ENCODE measurements at regions not wholly inside any gene's neighbourhood (a gene's known extent, or its start where the extent isn't known, plus 50 kb on each side); places are given as distances from the start of the nearest gene placed in this dataset.

- 90% methylated on average over 2 of the region's 2 CpGs for WGBS (ENCODE audit: insufficient coverage)
- no peak for DNase-seq
- Histone ChIP-seq H3K27me3 (replicated peaks in 2 of 5; ENCODE audit: control insufficient read depth in 4 of 5, insufficient read depth in 5 of 5, low read length in 4 of 5) (no peaks in the 10 kb centered on the region), H3K4me1 (ENCODE audit: control extremely low read depth in 1 of 4, control insufficient read depth in 4 of 4, insufficient read depth in 4 of 4, low read length in 3 of 4) (no peaks in the 10 kb centered on the region), H3K36me3 (ENCODE audit: control insufficient read depth in 4 of 4, insufficient read depth in 4 of 4, low read length in 3 of 4) (no peaks in the 10 kb centered on the region), H3K4me3 (ENCODE audit: control insufficient read depth in 1 of 7, extremely low read depth in 1 of 7, insufficient read depth in 4 of 7, low read depth in 2 of 7, low read length in 6 of 7) (no peak overlapping the region), H3K9me3 (ENCODE audit: control extremely low read depth in 1 of 5, control insufficient read depth in 4 of 5, insufficient read depth in 2 of 5, low read depth in 1 of 5, low read length in 4 of 5) (peaks cover 0 to 7% (median 0%) of the 10 kb centered on the region in 5 experiments), H3K27ac (ENCODE audit: insufficient read depth in 1 of 2, low read depth in 1 of 2, low read length in 2 of 2, poor library complexity in 1 of 2, severe bottlenecking in 2 of 2) (no peak overlapping the region)
- ChIA-PET CTCF (interaction anchor here (0.8 to 0.9 kb wide), 2 partner anchors 14 to 254 kb away, joined by 3 read pairs; no protein-coding TSS in a partner anchor), POLR2A (no interaction called here)
These were observed 194.3 kb downstream of the CAPZA3 start for GRCh38 chr12:18932211-18932610.

- no peaks in the 10 kb centered on the region for H3K4me1 ChIP-seq (ENCODE audit: control extremely low read depth in 1 of 4, control insufficient read depth in 4 of 4, insufficient read depth in 4 of 4, low read length in 3 of 4)
- ChIA-PET POLR2A (no interaction called here), CTCF (interaction anchor here (0.8 to 0.9 kb wide), 2 partner anchors 14 to 254 kb away, joined by 3 read pairs; no protein-coding TSS in a partner anchor)
- H3K27me3 ChIP-seq (replicated peaks in 2 of 5; ENCODE audit: control insufficient read depth in 4 of 5, insufficient read depth in 5 of 5, low read length in 4 of 5) = no peaks in the 10 kb centered on the region
- 100% methylated on average over 1 of the region's 2 CpGs for WGBS (ENCODE audit: insufficient coverage)
- H3K9me3 ChIP-seq (ENCODE audit: control extremely low read depth in 1 of 5, control insufficient read depth in 4 of 5, insufficient read depth in 2 of 5, low read depth in 1 of 5, low read length in 4 of 5) = peaks cover 0 to 7% (median 0%) of the 10 kb centered on the region in 5 experiments
- no peak for DNase-seq
- no peak overlapping the region for H3K27ac ChIP-seq (ENCODE audit: insufficient read depth in 1 of 2, low read depth in 1 of 2, low read length in 2 of 2, poor library complexity in 1 of 2, severe bottlenecking in 2 of 2)
- H3K36me3 ChIP-seq (ENCODE audit: control insufficient read depth in 4 of 4, insufficient read depth in 4 of 4, low read length in 3 of 4) = no peaks in the 10 kb centered on the region
- no peak overlapping the region for H3K4me3 ChIP-seq (ENCODE audit: control insufficient read depth in 1 of 7, extremely low read depth in 1 of 7, insufficient read depth in 4 of 7, low read depth in 2 of 7, low read length in 6 of 7)
These were observed 194.8 kb downstream of the CAPZA3 start for GRCh38 chr12:18932715-18933114.

GRCh38 chr12:18935371-18935965 is 194.1 kb upstream of the PLEKHA5 start:
- no CpG with 5 or more reads among the region's 1 CpG for WGBS (ENCODE audit: insufficient coverage)
- POLR2A ChIA-PET = no interaction called here
- H3K27me3 ChIP-seq (replicated peaks in 2 of 5; ENCODE audit: control insufficient read depth in 4 of 5, insufficient read depth in 5 of 5, low read length in 4 of 5) = no peaks in the 10 kb centered on the region
- DNase-seq = no peak
- no peaks in the 10 kb centered on the region for H3K36me3 ChIP-seq (ENCODE audit: control insufficient read depth in 4 of 4, insufficient read depth in 4 of 4, low read length in 3 of 4)
- CTCF ChIA-PET = no interaction called here
- H3K27ac ChIP-seq (ENCODE audit: insufficient read depth in 1 of 2, low read depth in 1 of 2, low read length in 2 of 2, poor library complexity in 1 of 2, severe bottlenecking in 2 of 2) = no peak overlapping the region
- H3K4me1 ChIP-seq (ENCODE audit: control extremely low read depth in 1 of 4, control insufficient read depth in 4 of 4, insufficient read depth in 4 of 4, low read length in 3 of 4) = no peaks in the 10 kb centered on the region
- H3K4me3 ChIP-seq (ENCODE audit: control insufficient read depth in 1 of 7, extremely low read depth in 1 of 7, insufficient read depth in 4 of 7, low read depth in 2 of 7, low read length in 6 of 7) = no peak overlapping the region
- no peaks in the 10 kb centered on the region for H3K9me3 ChIP-seq (ENCODE audit: control extremely low read depth in 1 of 5, control insufficient read depth in 4 of 5, insufficient read depth in 2 of 5, low read depth in 1 of 5, low read length in 4 of 5)

- H3K4me1 ChIP-seq (ENCODE audit: control extremely low read depth in 1 of 4, control insufficient read depth in 4 of 4, insufficient read depth in 4 of 4, low read length in 3 of 4) = no peaks in the 10 kb centered on the region
- POLR2A ChIA-PET = no interaction called here
- H3K27ac ChIP-seq (ENCODE audit: insufficient read depth in 1 of 2, low read depth in 1 of 2, low read length in 2 of 2, poor library complexity in 1 of 2, severe bottlenecking in 2 of 2) = no peak overlapping the region
- no peak for DNase-seq
- no peak overlapping the region for H3K4me3 ChIP-seq (ENCODE audit: control insufficient read depth in 1 of 7, extremely low read depth in 1 of 7, insufficient read depth in 4 of 7, low read depth in 2 of 7, low read length in 6 of 7)
- CTCF ChIA-PET = no interaction called here
- H3K36me3 ChIP-seq (ENCODE audit: control insufficient read depth in 4 of 4, insufficient read depth in 4 of 4, low read length in 3 of 4) = no peaks in the 10 kb centered on the region
- H3K9me3 ChIP-seq (ENCODE audit: control extremely low read depth in 1 of 5, control insufficient read depth in 4 of 5, insufficient read depth in 2 of 5, low read depth in 1 of 5, low read length in 4 of 5) = no peaks in the 10 kb centered on the region
- H3K27me3 ChIP-seq (replicated peaks in 2 of 5; ENCODE audit: control insufficient read depth in 4 of 5, insufficient read depth in 5 of 5, low read length in 4 of 5) = no peaks in the 10 kb centered on the region
- WGBS (ENCODE audit: insufficient coverage) = 80% methylated on average over 1 of the region's 1 CpG
These were observed 190.5 kb upstream of the PLEKHA5 start for GRCh38 chr12:18939051-18939450.

- H3K9me3 ChIP-seq (ENCODE audit: control extremely low read depth in 1 of 5, control insufficient read depth in 4 of 5, insufficient read depth in 2 of 5, low read depth in 1 of 5, low read length in 4 of 5) = no peaks in the 10 kb centered on the region
- H3K27me3 ChIP-seq (replicated peaks in 2 of 5; ENCODE audit: control insufficient read depth in 4 of 5, insufficient read depth in 5 of 5, low read length in 4 of 5) = no peaks in the 10 kb centered on the region
- ChIA-PET POLR2A (no interaction called here), CTCF (no interaction called here)
- 100% methylated on average over 1 of the region's 2 CpGs for WGBS (ENCODE audit: insufficient coverage)
- no peaks in the 10 kb centered on the region for H3K4me1 ChIP-seq (ENCODE audit: control extremely low read depth in 1 of 4, control insufficient read depth in 4 of 4, insufficient read depth in 4 of 4, low read length in 3 of 4)
- H3K27ac ChIP-seq (ENCODE audit: insufficient read depth in 1 of 2, low read depth in 1 of 2, low read length in 2 of 2, poor library complexity in 1 of 2, severe bottlenecking in 2 of 2) = no peak overlapping the region
- no peaks in the 10 kb centered on the region for H3K36me3 ChIP-seq (ENCODE audit: control insufficient read depth in 4 of 4, insufficient read depth in 4 of 4, low read length in 3 of 4)
- no peak for DNase-seq
- no peak overlapping the region for H3K4me3 ChIP-seq (ENCODE audit: control insufficient read depth in 1 of 7, extremely low read depth in 1 of 7, insufficient read depth in 4 of 7, low read depth in 2 of 7, low read length in 6 of 7)
These were observed 186.9 kb upstream of the PLEKHA5 start for GRCh38 chr12:18942669-18943068.

GRCh38 chr12:18943200-18943599 is 186.3 kb upstream of the PLEKHA5 start:
- ChIA-PET POLR2A (no interaction called here), CTCF (no interaction called here)
- no peak for DNase-seq
- Histone ChIP-seq H3K27ac (ENCODE audit: insufficient read depth in 1 of 2, low read depth in 1 of 2, low read length in 2 of 2, poor library complexity in 1 of 2, severe bottlenecking in 2 of 2) (no peak overlapping the region), H3K4me3 (ENCODE audit: control insufficient read depth in 1 of 7, extremely low read depth in 1 of 7, insufficient read depth in 4 of 7, low read depth in 2 of 7, low read length in 6 of 7) (no peak overlapping the region), H3K4me1 (ENCODE audit: control extremely low read depth in 1 of 4, control insufficient read depth in 4 of 4, insufficient read depth in 4 of 4, low read length in 3 of 4) (no peaks in the 10 kb centered on the region), H3K9me3 (ENCODE audit: control extremely low read depth in 1 of 5, control insufficient read depth in 4 of 5, insufficient read depth in 2 of 5, low read depth in 1 of 5, low read length in 4 of 5) (no peaks in the 10 kb centered on the region), H3K27me3 (replicated peaks in 2 of 5; ENCODE audit: control insufficient read depth in 4 of 5, insufficient read depth in 5 of 5, low read length in 4 of 5) (no peaks in the 10 kb centered on the region), H3K36me3 (ENCODE audit: control insufficient read depth in 4 of 4, insufficient read depth in 4 of 4, low read length in 3 of 4) (no peaks in the 10 kb centered on the region)
- WGBS (ENCODE audit: insufficient coverage) = 76% methylated on average over 5 of the region's 5 CpGs

GRCh38 chr12:18946106-18946505 is 183.4 kb upstream of the PLEKHA5 start:
- ChIA-PET POLR2A (no interaction called here), CTCF (no interaction called here)
- no peak overlapping the region for H3K4me3 ChIP-seq (ENCODE audit: control insufficient read depth in 1 of 7, extremely low read depth in 1 of 7, insufficient read depth in 4 of 7, low read depth in 2 of 7, low read length in 6 of 7)
- no peaks in the 10 kb centered on the region for H3K36me3 ChIP-seq (ENCODE audit: control insufficient read depth in 4 of 4, insufficient read depth in 4 of 4, low read length in 3 of 4)
- no peaks in the 10 kb centered on the region for H3K27me3 ChIP-seq (replicated peaks in 2 of 5; ENCODE audit: control insufficient read depth in 4 of 5, insufficient read depth in 5 of 5, low read length in 4 of 5)
- no peak overlapping the region for H3K27ac ChIP-seq (ENCODE audit: insufficient read depth in 1 of 2, low read depth in 1 of 2, low read length in 2 of 2, poor library complexity in 1 of 2, severe bottlenecking in 2 of 2)
- no peaks in the 10 kb centered on the region for H3K4me1 ChIP-seq (ENCODE audit: control extremely low read depth in 1 of 4, control insufficient read depth in 4 of 4, insufficient read depth in 4 of 4, low read length in 3 of 4)
- H3K9me3 ChIP-seq (ENCODE audit: control extremely low read depth in 1 of 5, control insufficient read depth in 4 of 5, insufficient read depth in 2 of 5, low read depth in 1 of 5, low read length in 4 of 5) = no peaks in the 10 kb centered on the region
- WGBS (ENCODE audit: insufficient coverage) = no CpG with 5 or more reads among the region's 5 CpGs
- DNase-seq = no peak
